Skeletal muscle satellite cell (primary cell): ENCODE measurements at regions not wholly inside any gene's neighbourhood (a gene's known extent, or its start where the extent isn't known, plus 50 kb on each side); places are given as distances from the start of the nearest gene placed in this dataset.

Experiments used
- H3K27me3 ChIP-seq: 2 replicates; pipeline ENCODE4 v1.7.0; 2013; ENCODE audit warnings: low read length; ENCODE audit not compliant: control insufficient read depth, insufficient read depth
- H3K36me3 ChIP-seq: 2 replicates; pipeline ENCODE4 v1.7.0; 2013; ENCODE audit warnings: mild to moderate bottlenecking, control low read depth, low read length; ENCODE audit not compliant: insufficient read depth
- H3K4me1 ChIP-seq: 2 replicates; pipeline ENCODE4 v1.7.0; 2013; ENCODE audit warnings: low read length; ENCODE audit not compliant: control insufficient read depth, insufficient read depth
- H3K4me2 ChIP-seq: 2 replicates; pipeline ENCODE4 v1.7.0; 2013; ENCODE audit warnings: mild to moderate bottlenecking, low read length
- H3K4me3 ChIP-seq: 2 replicates; pipeline ENCODE4 v1.7.0; 2013; ENCODE audit warnings: low read length
- H3K9ac ChIP-seq: 2 replicates; pipeline ENCODE4 v1.7.0; 2013; ENCODE audit warnings: mild to moderate bottlenecking, low read depth, low read length, moderate library complexity
- H3K9me3 ChIP-seq: replicated peaks from 2 replicates; pipeline ENCODE4 v1.7.0; 2013; ENCODE audit warnings: mild to moderate bottlenecking, control low read depth, low read length

GRCh38 chr12:105704787-105705186, 374.3 kb downstream of the C12orf75 start:
- no peak overlapping the region for H3K4me2 ChIP-seq

GRCh38 chr12:105705235-105705634, 374.7 kb downstream of the C12orf75 start:
- Histone ChIP-seq H3K4me2 (no peak overlapping the region), H3K9me3 (no peaks in the 10 kb centered on the region), H3K9ac (no peak overlapping the region), H3K4me3 (no peak overlapping the region), H3K36me3 (no peaks in the 10 kb centered on the region), H3K4me1 (peaks cover 13% of the 10 kb centered on the region), H3K27me3 (peaks cover 7% of the 10 kb centered on the region)

More at GRCh38 chr12:105704787-105705186, 374.3 kb downstream of the C12orf75 start:
- no peak overlapping the region for H3K4me3 ChIP-seq
- no peaks in the 10 kb centered on the region for H3K36me3 ChIP-seq
- H3K9ac ChIP-seq: no peak overlapping the region
- peaks cover 13% of the 10 kb centered on the region for H3K4me1 ChIP-seq
- peaks cover 7% of the 10 kb centered on the region for H3K27me3 ChIP-seq
- no peaks in the 10 kb centered on the region for H3K9me3 ChIP-seq

- Histone ChIP-seq H3K36me3 (no peaks in the 10 kb centered on the region), H3K4me2 (no peak overlapping the region), H3K9ac (no peak overlapping the region), H3K4me1 (peaks cover 13% of the 10 kb centered on the region), H3K4me3 (no peak overlapping the region), H3K27me3 (peaks cover 7% of the 10 kb centered on the region), H3K9me3 (no peaks in the 10 kb centered on the region)
Measured at GRCh38 chr12:105705765-105706164, 375.3 kb downstream of the C12orf75 start.

GRCh38 chr12:105706321-105706972, 376.0 kb downstream of the C12orf75 start:
- no peak overlapping the region for H3K9ac ChIP-seq
- H3K4me1 ChIP-seq: peaks cover 13% of the 10 kb centered on the region
- H3K27me3 ChIP-seq: peaks cover 7% of the 10 kb centered on the region
- H3K4me3 ChIP-seq: no peak overlapping the region
- H3K36me3 ChIP-seq: no peaks in the 10 kb centered on the region
- no peaks in the 10 kb centered on the region for H3K9me3 ChIP-seq
- H3K4me2 ChIP-seq: no peak overlapping the region

DNA sequence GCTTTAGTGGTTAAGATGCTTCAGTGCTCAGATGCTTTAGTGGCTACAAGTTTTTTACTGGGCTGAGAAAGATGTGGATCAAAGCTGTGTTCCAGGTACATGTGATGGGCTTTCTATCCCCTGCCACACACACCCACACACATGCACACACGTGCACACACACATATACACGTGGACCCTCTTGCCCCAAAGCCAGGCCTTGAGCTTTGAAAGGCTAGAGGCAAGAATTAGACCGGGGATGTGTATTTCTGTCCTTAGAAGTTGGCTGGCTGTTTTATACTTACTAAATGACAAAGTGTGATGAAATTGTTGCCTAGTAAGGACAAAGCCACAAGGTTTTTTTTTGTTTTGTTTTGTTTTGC, 376.5 kb downstream of the C12orf75 start:
- no peaks in the 10 kb centered on the region for H3K36me3 ChIP-seq
- peaks cover 7% of the 10 kb centered on the region for H3K27me3 ChIP-seq
- H3K4me2 ChIP-seq: no peak overlapping the region
- H3K9ac ChIP-seq: no peak overlapping the region
- H3K9me3 ChIP-seq: no peaks in the 10 kb centered on the region
- H3K4me1 ChIP-seq: peaks cover 13% of the 10 kb centered on the region
- H3K4me3 ChIP-seq: no peak overlapping the region

- Histone ChIP-seq H3K9me3 (no peaks in the 10 kb centered on the region), H3K4me1 (no peaks in the 10 kb centered on the region), H3K9ac (no peak overlapping the region), H3K4me2 (no peak overlapping the region), H3K36me3 (no peaks in the 10 kb centered on the region), H3K4me3 (no peak overlapping the region), H3K27me3 (no peaks in the 10 kb centered on the region)
Measured at GRCh38 chr12:105713606-105714305, 383.3 kb downstream of the C12orf75 start.

- Histone ChIP-seq H3K9me3 (no peaks in the 10 kb centered on the region), H3K4me2 (no peak overlapping the region)
Measured at GRCh38 chr12:105716621-105717020, 386.1 kb downstream of the C12orf75 start.

GRCh38 chr12:105721051-105721825, 390.7 kb downstream of the C12orf75 start:
- Histone ChIP-seq H3K4me3 (no peak overlapping the region), H3K36me3 (no peaks in the 10 kb centered on the region), H3K4me1 (no peaks in the 10 kb centered on the region), H3K27me3 (no peaks in the 10 kb centered on the region), H3K9me3 (no peaks in the 10 kb centered on the region), H3K9ac (no peak overlapping the region), H3K4me2 (no peak overlapping the region)

More at GRCh38 chr12:105716621-105717020, 386.1 kb downstream of the C12orf75 start:
- Histone ChIP-seq H3K36me3 (no peaks in the 10 kb centered on the region), H3K4me3 (no peak overlapping the region), H3K27me3 (no peaks in the 10 kb centered on the region), H3K9ac (no peak overlapping the region), H3K4me1 (no peaks in the 10 kb centered on the region)

DNA sequence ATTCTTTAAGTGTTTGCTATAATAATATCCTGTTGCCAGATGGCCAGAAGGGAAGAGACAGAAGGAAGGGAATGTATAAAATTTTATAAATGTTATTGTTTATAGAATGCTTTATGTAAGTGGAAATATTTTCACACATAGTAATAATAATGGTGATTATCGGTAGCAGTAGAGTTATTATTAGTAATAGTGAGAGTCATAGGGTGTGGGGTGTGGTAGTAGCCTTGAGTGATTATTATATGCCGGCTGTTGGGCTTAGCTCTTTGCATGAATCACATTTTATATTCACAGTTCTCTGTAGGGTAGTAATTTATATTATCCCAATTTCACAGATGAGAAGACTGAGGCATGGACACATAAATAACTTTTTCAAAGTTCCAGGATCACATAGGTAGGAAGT, 391.4 kb downstream of the C12orf75 start:
- H3K9ac ChIP-seq: no peak overlapping the region
- H3K4me3 ChIP-seq: no peak overlapping the region
- H3K4me1 ChIP-seq: no peaks in the 10 kb centered on the region
- no peaks in the 10 kb centered on the region for H3K36me3 ChIP-seq
- H3K27me3 ChIP-seq: no peaks in the 10 kb centered on the region
- no peak overlapping the region for H3K4me2 ChIP-seq
- H3K9me3 ChIP-seq: no peaks in the 10 kb centered on the region

DNA sequence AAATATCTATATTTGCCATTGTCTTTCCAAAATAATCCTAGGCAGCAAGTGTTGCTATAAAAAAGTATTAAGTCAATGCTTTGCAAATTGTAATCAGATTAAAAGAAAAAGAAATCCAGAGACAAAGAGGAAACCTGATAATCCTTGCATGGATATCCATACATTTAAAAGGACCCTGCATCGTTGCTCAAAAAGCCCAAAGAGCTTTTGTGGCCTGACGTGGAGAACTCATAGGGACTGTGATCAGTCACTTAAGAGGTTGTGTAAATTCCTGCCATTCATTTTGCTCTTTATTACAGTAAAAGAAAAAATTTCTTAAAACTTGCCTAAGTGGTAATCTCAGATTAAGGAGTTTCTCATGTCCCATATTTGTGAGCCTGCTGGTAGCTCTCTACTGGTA, 392.6 kb downstream of the C12orf75 start:
- Histone ChIP-seq H3K9me3 (no peaks in the 10 kb centered on the region), H3K4me2 (no peak overlapping the region), H3K4me3 (no peak overlapping the region), H3K36me3 (no peaks in the 10 kb centered on the region), H3K4me1 (no peaks in the 10 kb centered on the region), H3K27me3 (no peaks in the 10 kb centered on the region), H3K9ac (no peak overlapping the region)

GRCh38 chr12:105723494-105723893, 393.0 kb downstream of the C12orf75 start:
- H3K36me3 ChIP-seq: no peaks in the 10 kb centered on the region
- H3K9me3 ChIP-seq: no peaks in the 10 kb centered on the region
- no peaks in the 10 kb centered on the region for H3K27me3 ChIP-seq

More at GRCh38 chr12:105723494-105723893, 393.0 kb downstream of the C12orf75 start:
- Histone ChIP-seq H3K4me2 (no peak overlapping the region), H3K4me1 (no peaks in the 10 kb centered on the region), H3K4me3 (no peak overlapping the region), H3K9ac (no peak overlapping the region)
